ENCODE measurements at regions not wholly inside any gene's neighbourhood (a gene's known extent, or its start where the extent isn't known, plus 50 kb on each side); places are given as distances from the start of the nearest gene placed in this dataset.
"Not testable (repeated sequence)": the region's sequence is repeated elsewhere in the genome, so short reads cannot be mapped to it uniquely, and the experiment has no call there.

DNA sequence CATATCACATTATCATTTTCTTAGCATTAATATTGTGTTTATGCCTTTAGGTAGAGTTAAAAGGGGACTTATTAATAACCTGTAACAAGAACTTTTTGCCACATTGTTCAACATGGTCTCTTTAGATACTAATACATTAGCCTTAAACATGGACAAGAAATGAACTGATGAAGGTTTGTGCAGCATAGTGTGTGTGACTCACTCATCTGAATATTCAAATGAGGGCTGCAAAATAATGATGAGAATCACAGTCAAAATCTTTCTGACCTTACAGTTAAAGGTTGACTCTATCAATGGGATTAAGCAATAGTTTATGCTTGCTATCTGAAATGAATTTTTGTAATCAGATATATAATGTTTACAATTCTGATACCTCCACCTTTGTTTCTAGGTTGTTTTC, 1189.3 kb upstream of the CITED2 start:
- no peak for DNase-seq

GRCh38 chr6:140561701-140562100, 1187.3 kb upstream of the CITED2 start:
- no peak for DNase-seq

- DNase-seq: no peak
These were observed 1186.2 kb upstream of the CITED2 start for GRCh38 chr6:140560671-140561070.

- no peak for DNase-seq
These were observed 1185.0 kb upstream of the CITED2 start for GRCh38 chr6:140559458-140559857.

DNA sequence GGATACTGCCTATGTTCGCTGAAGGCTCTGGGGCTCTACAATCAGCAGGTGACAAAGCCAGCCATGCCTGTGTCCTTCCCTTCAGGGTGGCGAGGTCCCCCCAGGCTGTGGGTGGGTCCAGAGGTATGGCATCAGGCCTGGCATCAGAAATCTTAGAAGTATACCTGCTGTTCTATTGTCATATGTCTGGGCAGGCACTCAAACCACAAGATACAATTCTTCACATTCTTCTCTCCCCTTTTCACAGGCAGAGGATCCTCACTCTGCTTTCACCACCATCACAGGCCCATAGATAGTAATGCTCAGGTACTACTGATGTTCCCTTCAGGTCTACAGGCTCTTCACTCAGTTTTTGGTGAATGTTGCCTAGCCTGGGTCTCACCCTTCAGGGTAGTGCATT, 1180.0 kb upstream of the CITED2 start:
- no peak for DNase-seq

GRCh38 chr6:140548366-140548765, 1173.9 kb upstream of the CITED2 start:
- no peak for DNase-seq

DNA sequence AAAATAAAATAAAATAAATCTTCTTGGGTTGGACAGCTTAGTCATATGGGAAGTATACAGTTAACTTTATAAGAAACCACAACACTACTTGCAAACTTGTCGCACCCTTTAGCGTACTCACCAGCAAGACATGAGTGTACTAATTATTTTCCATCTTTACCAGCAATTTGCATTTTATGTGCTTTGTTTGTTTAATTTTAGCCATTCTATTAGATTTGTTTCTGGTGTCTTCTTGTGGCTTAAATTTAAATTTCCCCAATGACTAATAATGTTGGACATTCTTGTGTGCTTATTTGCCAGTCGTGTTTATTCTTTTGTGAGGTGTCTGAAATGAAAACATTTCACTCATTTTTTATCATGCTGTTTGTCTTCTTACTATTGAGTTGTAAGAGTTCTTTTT, 1172.2 kb upstream of the CITED2 start:
- no peak for DNase-seq

DNA sequence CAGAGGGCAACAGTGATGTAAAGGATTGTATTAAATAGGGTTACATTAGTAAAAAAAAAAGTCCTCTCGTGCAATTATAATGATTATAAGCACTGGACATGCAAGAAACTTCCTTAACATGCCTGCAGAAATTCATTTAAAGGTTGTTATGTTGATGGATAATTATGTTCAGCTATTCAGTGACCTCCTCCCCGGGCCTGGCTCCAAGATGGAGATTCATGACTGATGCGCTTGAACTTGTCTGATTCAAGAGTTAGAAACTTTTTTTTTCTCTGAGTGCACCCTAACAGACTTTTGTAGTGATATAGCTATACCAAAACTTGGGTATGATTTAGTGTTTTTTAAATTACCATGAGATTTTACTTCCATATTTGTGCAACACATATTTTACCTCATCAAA, 1170.0 kb upstream of the CITED2 start:
- no peak for DNase-seq

GRCh38 chr6:140542863-140543262, 1168.4 kb upstream of the CITED2 start:
- no peak for DNase-seq

DNA sequence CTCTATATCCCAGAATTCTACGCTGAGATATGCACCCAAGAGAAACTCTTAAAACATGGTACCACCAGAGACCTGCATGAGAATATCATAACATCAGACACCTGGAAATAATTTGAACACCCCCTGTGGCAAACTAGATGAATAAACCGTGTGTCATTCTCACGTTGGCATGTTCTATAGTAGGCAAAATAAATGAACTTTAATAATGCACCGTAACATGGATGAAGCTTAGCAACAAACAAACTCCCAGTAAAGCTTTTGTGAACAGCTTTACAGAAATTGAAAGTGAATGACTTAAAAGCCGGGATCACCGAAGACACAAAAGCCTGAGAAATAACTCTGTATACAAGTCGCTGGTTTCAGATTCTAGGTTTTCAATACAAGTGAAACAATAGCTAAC, 1166.8 kb upstream of the CITED2 start:
- DNase-seq: no peak

DNA sequence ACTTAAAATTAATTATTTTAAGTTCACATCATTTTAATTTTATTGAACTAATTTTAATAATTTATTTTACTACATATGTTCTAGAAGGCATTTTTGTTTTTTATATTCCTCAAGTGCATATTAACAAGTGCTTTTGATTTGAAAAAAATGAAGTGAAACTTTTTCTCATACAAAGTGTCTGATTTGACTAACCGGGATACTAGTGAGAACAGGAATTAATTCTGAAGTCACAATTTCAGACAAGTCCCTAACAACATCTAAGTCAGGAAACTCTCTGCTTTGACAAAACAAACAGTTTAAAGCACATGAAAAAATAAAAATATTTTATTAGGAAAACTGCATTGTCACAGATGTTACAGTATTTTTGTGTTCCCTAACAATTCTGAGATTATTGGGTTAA, 1166.3 kb upstream of the CITED2 start:
- DNase-seq: no peak

GRCh38 chr6:140538926-140539325, 1164.5 kb upstream of the CITED2 start:
- no peak for DNase-seq

GRCh38 chr6:140537834-140538705, 1163.6 kb upstream of the CITED2 start:
- peak; percentile 60 for DNase-seq

GRCh38 chr6:140537211-140537610, 1162.8 kb upstream of the CITED2 start:
- DNase-seq: no peak

DNA sequence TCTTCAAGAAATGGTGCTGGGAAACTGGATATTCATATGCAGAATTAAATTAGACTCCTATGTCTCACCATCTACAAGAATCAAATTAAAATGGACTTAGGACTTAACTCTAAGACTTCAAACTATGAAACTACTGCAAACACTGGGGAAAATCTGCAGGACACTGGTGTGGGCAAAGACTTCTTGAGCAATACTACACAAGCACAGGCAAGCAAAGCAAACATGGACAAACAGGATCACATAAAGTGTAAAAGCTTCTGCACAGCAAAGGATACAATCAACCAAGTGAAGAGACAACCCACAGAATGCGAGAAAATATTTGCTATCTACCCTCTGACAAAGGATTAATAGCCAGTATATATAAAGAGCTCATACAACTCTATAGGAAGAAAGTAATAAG, 1161.1 kb upstream of the CITED2 start:
- DNase-seq: no peak

DNA sequence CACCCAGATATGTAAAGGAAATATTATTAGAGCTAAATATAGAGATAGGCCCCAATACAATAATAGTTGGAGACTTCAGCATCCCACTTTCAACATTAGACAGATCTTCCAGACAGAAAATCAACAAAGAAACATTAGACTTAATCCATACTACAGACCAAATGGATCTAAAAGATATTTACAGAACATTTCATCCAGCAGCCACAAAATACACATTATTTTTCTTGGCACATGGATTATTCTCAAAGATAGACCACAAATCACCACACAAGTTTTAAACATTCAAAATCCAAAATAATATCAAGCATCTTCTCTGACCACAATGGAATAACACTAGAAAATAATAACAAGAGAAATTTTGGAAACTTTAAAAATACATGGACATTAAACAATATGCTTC, 1159.1 kb upstream of the CITED2 start:
- DNase-seq: no peak

- no peak for DNase-seq
These were observed 1130.3 kb upstream of the CITED2 start for GRCh38 chr6:140504776-140505175.

DNA sequence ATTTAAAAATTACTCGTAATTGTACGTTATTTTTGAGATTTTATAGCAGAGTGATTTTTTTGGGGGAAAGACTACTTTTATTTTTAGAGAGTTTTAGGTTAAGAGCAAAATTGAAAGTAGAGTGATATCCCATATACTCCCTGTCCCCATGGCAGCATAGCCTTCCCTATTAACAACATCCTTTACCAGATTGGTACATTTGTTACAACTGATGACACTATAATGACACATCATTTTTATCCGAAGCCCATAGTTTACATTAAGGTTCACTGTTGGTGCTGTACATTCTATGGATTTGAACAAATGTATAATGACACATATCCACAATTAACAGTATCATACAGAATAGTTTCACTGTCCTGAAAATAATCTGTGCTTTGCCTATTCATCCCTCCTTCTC, 1126.4 kb upstream of the CITED2 start:
- DNase-seq: no peak

DNA sequence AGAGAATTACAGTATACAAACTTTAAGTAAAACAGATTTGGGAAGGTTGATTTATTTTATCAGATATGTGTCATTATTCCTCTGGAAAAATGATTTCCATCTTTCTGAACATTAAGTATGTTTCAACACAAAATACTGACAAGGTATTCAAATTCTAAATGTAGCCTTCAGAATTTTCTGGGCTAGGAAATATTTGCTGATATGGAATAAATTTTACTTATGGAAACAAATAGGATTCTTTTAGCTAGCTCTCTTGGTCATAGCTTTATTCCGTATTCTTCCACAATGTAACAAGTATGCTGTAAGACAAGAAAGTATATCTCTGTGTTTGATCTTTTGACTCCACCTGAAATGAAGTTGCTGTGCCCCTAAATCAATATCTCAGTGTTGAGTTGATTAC, 1125.2 kb upstream of the CITED2 start:
- no peak for DNase-seq

DNA sequence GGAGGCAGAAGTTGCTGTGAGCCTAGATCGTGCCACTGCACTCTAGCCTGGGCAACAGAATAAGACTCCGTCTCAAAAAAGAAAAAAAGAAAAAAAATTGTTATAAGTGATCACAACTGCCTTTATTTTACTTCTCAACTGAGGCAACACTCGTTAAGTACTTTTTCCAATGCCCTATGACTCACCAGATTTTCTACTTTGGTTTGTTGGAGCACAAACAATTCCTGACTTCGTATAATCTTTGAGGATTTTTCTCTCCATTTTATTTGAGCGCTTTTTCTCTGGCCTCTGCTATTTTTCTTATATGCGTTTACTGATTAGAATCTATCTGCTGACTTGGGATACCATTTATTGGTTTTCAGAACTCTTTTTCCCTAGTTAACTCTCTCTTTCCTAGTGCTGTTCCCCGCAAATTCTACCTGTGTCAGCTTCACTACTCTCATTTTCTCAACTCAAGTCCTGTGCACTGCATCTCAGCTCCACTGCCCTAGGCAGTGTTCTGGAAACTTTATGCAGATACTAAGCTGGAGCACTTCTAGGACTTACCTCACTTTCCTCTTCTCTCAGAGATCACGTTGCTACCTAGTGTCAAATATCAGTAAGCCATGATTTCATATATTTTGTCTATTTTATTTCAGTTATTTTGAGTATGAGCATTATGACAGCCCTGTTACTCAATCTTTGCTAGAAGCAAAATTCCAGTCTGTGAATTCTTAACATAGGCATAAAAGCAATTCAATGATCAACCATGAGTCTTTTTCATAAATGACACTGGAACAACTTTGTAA, 1120.1 kb upstream of the CITED2 start:
- no peak for DNase-seq

GRCh38 chr6:140493470-140493869, 1119.0 kb upstream of the CITED2 start:
- not testable (repeated sequence) for DNase-seq

GRCh38 chr6:140490081-140490480, 1115.6 kb upstream of the CITED2 start:
- no peak for DNase-seq

GRCh38 chr6:140487586-140487985, 1113.1 kb upstream of the CITED2 start:
- no peak for DNase-seq

All from femur (tissue), 1 donor.